ENCODE measurements at regions not wholly inside any gene's neighbourhood (a gene's known extent, or its start where the extent isn't known, plus 50 kb on each side); places are given as distances from the start of the nearest gene placed in this dataset.

DNA sequence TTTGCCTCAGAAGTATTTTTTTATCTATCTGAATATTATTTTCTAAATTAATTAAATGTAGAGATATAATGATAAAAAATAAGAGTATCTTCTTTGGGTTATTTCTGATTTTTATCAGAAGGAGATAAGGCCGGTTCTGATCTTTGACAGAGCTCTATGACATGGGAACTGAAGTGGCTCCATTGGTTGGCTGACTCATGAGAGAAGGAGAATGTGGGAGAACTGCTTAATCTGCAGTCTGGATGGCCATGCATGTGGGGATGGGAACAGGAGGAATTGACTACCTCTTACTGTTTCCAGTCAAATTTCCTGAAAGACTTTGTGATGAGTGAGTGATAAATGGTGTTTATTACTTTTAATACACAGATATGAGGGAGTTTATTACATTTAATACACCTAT is 155.8 kb upstream of the ATP2B1 start:
- no peak for DNase-seq

DNA sequence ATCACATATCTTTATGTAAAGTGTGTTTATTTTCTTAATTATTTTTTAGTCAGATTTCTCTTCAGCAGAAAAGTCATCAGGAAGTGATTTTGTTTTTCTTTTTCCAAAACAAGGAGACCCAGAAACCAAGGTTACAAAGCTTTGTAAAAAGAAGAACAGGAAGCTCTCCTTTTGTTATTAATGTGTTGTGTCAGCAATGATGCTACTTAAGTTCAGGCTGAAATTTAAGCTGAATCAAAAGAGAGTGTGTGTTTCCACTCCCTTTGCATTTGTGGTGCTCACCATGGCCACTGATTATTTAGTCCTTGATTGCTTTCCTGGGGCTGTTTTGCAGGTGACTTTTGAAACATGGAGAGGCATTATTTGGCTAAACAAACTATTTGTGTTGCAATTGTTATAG is 155.3 kb upstream of the ATP2B1 start:
- no peak for DNase-seq

DNA sequence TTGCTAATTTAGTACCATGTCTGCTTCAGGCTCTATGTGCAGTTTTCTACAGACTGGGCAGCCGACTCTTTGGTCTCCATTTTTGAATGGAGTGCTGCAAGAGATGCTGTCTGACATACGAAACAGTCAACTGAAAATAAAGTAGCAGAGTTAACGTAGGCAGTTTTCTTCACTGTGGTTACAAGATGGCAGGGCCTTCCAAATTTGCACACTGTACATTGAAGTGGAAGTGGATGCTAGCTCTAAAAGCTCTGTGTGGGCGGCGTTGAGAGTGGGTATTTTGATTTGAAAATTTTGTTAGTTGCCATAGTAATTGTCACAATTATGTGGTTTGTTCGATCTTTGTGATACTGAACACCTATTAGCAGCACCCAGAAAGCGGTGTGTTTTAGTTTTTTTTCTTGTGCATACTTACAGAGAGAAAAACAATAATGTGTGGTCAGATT is 154.9 kb upstream of the ATP2B1 start:
- peak; percentile 41 for DNase-seq

DNA sequence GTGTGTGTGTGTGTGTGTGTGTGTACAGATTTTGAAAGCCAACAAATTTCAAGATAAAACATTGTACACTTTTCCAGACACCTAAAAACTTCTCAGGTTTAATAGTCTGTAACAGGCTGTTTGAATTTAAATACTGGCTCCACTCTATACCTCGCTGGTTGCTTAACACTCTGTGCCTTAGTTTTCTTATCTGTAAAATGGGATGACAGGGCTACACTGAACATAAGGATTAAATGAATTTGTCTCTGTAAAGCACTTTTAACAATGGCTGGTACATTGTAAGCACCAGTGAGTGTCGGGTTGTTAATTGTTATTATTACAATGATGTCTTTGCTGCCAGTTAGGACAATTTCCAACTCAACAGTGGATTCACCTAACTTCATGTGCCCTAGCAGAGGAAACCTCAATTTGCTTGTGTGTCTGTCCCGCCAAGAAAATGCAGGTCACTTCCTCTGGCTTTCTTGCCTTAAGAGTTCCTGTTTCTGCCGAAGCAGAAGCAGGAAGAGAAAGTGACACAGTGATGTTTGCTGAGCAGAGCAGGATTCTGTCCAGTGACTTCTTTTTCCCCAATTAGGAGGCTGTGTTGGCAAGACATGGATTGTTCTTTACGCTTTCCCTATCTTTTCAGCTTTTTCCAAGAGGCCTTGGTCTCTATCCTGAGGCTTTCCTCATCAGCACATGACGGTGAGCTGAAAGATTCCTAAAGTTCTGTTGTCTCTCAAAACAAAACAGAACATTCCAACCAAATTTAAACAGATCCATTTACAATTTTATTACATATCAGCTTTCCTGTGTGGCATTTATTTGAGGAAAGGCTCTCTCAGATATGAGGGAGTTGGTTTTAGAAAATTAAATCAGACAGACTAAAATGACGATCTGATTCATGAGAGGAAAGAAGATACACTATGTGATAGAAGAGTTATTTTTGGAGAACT is 154.1 kb upstream of the ATP2B1 start:
- no peak for DNase-seq

DNA sequence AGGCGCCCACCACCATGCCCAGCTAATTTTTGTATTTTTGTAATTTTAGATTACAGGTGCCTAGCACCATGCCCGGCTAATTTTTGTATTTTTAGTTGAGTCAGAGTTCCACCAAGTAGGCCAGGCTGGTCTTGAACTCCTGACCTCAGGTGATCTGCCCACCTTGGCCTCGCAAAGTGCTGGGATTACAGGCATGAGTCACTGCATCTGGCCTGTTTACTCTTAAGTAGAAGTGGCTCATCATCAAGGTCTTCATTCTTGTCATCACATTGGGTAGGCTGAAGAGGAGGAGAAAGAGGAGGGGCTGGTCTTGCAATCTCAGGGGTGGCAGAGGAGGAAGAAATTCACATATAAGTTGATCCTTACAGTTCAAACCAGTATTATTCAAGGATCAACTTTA is 152.4 kb upstream of the ATP2B1 start:
- DNase-seq, result no peak

DNA sequence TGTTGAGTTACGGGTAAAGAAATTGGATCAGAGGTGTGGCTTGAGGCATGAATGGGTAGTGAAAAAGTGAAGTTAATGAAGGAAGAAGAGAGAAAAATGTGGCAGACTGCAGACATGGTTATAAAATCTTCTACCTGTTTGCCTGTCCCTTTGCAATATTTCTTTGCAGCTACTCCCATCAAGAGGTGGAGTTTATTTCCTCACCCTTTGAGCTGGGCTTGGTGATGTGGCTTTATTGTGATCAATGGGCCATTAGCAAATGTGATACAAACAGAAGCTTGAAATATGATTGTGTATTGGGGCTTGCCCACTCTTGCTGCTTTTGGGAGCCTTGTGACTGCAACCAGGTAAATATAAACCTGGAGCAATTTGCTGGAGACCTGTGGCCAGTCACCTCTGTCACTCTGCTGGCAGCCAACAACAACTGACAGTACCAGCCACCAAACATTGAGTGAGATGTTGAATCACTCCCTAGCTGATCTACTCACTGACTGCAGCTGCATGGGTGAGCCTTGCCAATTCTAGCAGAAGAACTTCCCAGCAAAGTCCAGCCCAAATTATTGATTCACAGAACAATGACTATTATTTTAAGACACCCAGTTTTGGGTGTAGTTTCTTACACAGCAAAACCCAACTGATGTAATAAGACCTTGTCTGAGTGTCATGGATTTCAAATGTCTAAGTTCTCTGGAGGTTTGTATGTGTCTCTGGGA is 151.0 kb upstream of the ATP2B1 start:
- no peak for DNase-seq

DNA sequence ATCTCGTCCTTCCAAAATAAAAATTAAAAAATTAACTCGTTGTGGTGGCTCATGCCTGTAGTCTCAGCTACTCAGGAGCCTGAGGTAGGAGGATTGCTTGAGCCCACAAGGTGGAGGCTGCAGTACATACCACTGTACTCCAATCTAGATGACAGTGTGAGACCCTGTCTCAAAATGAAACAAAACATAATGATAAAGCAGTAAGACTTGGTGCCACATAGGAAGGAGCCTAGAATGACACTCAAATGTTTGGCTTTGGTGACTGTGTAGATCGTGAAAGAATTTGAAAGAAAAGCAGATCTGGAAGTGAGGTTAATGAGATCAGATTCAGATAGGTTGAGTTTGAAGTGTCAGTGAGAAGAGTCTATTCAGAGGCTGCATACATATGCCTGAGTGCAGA is 150.1 kb upstream of the ATP2B1 start:
- no peak for DNase-seq

DNA sequence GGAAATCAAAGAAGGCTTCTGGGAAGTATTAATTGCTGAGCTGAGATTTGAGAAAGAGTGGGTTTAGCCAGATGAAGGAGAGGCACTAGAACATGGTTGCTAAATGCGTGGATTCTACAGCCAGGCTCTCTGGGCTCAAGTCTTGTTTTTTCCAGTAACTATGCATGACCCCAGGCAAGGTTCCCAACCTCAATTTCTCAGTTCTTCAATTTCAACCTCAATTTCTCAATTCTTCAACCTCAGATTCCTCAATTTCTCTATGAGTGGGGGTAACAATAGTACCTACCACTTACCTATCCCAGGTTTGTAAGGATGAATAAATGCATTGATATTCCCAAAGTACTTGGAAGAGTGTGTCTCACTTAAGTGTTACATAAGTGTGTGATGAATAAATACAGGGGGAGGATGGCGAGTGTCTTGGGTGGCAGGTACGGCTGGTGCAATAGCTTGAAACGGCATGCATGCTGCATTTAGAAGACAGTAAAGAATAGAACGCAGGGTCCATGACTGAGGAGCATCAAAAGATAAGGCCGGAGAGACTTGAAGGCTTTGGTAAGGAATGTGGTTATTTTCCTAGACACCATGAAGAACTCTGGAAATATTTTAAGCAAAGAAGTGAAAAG is 149.1 kb upstream of the ATP2B1 start:
- no peak for DNase-seq

DNA sequence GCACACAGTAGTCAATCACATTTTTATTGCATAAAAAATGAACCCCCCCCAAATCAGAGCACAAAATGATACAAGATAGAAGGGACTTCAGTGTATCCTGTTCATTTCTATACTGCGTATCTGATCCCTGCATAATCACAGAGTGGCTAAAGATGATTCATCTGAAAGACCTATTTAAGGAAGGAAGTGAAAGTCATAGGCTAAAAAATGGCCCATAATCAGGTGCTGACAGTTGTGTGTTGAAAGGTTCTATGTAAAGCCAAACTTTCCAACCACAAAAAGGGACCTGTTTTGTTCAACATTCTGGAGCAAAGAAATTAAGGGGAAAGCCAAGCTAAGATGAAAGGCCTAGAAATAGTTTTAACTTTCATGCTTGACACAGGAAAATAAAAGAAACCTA is 147.8 kb upstream of the ATP2B1 start:
- DNase-seq, result no peak

DNA sequence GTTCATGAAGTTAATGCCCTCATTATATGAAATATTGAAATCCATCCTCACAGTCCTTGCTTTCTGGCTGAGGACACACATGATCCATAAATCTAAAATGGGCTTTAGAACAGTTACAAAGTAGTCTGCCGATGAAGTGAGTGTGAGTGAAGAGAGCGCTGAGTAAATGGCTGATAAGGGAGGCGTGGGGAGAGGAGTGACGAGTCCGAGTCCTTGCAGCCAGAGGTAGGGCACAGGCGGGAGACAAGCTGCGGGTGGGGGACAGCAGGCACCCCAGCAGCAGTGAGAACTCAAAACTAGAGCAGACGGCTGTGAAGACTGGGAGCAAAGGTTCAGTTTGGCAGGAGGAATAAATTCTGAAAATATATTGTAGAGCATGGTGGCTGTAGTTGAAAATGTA is 140.1 kb upstream of the ATP2B1 start:
- no peak for DNase-seq

DNA sequence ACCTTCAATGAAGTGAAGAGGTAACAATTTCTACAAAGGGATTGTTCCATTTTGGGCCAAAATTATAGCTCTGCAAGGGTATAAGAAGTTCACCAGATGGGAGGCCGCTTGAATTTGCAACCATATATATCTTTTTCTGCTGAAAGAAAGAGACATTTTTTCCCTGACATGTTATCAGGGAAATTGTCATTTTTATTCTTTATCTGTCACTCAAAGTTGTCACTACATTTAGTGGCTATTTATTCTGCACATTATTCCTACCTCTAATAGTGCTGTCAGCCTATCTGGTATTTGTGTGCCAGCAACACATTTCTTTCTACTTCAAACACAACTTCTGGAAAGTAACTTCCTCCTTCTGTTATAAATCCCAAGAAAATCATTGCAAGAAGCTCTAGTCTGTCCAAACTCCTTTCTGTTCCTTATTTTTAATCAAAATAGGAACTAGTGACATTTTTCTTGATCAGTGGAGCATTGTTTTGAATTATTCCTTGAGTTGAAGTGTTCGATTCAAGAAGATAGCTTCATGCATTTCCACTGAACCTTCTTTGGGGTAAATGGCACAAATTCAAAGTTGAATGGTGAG is 137.9 kb upstream of the ATP2B1 start:
- no peak for DNase-seq

DNA sequence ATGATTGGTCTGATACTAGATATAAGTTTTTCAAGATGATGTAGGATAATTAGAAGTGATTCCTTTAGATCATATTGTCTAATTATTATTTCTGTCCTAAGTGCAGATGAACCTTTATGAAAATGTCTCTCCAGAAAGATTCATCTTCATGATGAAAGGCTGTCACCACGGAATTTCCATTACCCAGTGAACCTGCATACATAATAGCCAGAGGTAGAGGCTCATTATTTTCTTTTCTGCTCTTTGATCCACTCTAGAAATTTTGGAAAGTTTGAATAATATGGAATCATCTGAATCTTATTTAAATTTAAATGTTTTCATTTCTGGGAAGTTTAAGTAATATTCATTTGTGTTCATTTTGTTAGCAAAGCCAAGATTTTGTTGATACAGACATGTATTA is 137.1 kb upstream of the ATP2B1 start:
- DNase-seq, result no peak

DNA sequence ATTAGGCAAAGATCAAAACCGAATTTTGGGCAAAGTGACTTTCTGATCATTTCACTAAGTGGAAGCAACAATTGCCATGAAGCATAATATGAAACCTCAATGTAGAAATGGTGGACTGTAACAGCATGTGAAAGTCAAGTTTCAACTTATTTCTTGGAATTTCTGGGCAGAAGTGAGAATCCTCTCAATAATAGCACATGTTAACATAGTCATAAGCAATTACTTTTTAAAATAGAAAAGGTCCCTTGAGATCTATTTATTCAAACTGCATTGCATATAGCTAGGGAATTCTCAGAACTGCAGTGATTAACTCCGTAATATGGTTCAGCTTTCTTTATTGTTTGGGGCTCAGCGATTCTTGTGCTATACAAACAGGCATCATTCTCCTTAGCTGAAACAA is 136.7 kb upstream of the ATP2B1 start:
- DNase-seq, result no peak

DNA sequence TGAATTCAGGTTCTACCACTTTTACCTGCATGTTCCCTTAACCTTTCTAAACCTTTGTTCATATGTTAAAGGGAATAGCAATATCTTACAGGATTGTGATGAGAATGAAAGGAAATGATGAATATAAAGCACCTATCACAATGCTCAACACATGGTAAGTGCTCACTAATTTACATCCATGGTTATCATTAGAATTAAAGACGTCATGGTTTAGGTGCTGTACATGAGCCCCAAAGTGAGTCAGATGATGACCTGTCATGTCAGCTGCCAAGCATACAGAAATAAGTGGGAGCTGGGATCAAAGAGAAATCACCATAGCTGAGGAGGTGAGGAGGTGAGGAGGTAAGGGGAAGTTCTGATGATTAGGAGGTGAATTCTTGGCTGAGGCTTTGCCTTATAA is 135.9 kb upstream of the ATP2B1 start:
- no peak for DNase-seq

DNA sequence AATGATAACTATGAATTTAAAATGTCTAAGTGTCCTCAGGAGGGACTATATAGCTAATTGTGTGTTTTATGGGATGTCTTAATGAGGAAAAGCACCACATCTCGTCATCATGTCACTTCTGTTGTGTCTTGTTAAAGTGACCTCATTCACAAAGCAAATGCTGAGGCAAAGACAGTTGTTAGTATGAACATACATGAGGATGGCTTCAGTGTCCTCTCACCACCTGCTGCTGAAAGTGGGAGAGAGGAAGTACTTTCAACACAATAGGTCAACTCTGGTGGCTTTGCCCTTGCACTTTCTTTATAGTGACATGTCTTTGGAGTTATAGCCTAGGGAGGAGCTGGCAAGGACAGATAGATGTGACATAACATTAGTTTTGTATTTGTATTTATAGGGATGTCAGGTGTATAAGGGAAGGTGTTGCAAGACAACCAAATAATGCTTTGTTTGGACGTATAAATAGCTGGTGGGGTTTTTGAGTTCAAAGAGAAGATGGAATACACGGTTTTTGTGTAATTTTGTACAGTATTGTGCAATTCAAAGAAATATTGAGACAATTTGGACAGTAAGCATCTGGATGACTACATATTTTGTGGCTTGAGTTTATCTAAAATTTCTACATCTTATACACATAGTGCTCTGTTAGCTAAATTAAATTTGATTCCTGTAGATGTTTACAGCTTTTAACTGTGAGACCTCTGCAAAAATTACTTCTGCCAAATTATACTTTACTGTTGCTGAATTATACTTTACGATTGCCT is 131.7 kb upstream of the ATP2B1 start:
- no peak for DNase-seq

DNA sequence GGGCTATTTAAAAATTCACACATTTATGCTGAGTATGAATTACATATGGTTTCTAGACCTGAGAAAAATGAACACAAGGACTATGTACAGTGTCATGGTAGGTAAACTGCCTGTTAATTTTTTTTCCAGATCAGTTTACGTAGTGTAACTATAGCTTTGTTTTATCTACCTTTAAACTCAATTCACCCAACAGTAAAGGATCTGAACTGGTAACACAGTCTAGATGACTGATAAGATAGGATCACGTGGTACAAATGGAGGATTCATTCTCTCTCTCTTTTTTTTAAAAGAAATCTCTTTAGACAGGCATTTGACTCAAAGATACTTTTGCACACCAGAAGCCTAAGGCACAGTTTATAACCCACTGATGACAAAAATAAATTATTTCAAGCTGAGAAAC is 130.8 kb upstream of the ATP2B1 start:
- no peak for DNase-seq

DNA sequence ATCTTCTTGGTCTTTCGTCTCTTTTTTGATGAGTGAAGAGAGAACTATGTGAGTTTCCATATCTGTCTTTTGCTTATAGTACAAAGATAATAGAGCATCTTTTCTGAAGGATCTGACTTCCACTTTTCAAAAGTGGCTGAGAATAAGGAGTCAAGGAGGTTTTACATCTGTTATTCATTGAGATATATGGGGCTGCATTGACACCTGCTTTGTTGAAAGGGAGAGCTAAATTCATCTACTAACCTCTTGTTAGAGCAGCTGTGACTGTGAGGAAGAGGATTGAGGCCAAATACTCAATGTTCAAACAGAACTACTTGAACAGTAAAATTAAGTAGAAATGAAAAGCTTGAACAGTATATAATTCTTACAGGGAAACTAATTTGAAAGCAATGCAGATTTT is 130.2 kb upstream of the ATP2B1 start:
- DNase-seq, result no peak

DNA sequence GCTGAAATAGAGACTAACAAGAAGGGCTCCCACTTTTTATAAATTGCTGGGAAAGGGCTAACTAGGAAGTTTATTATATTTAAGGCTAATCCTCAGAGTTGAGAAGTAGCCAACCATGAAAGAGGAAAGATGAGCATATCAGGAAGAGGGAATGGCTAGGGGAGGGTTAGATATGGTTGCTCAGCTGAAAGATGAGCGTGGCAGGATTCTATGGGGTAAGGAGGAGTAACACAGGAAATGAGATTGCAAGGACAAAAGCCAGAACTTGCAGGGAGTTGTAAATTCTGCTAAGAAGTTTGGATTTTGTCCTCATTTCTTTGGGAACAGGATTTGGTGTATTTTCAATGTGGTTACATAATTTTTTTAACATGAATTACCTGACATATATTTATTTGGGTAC is 127.4 kb upstream of the ATP2B1 start:
- no peak for DNase-seq

DNA sequence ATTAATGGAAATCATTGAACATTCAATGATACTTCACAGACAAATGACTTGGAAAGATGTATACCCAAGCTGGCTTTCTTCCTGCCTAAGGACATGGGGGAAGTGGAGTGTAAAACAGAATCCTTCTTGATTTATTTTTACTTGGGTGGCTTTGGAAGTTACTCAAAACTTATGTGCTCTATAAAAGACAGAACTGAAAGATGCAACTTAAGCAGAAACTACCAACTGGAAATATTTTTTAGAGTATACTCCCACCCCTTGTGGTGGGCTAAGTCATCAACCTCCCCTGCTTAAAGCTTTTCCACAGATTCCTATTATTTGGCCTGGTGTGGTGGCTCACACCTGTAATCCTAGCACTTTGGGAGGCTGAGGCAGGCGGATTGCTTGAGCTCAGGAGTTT is 126.0 kb upstream of the ATP2B1 start:
- no peak for DNase-seq

DNA sequence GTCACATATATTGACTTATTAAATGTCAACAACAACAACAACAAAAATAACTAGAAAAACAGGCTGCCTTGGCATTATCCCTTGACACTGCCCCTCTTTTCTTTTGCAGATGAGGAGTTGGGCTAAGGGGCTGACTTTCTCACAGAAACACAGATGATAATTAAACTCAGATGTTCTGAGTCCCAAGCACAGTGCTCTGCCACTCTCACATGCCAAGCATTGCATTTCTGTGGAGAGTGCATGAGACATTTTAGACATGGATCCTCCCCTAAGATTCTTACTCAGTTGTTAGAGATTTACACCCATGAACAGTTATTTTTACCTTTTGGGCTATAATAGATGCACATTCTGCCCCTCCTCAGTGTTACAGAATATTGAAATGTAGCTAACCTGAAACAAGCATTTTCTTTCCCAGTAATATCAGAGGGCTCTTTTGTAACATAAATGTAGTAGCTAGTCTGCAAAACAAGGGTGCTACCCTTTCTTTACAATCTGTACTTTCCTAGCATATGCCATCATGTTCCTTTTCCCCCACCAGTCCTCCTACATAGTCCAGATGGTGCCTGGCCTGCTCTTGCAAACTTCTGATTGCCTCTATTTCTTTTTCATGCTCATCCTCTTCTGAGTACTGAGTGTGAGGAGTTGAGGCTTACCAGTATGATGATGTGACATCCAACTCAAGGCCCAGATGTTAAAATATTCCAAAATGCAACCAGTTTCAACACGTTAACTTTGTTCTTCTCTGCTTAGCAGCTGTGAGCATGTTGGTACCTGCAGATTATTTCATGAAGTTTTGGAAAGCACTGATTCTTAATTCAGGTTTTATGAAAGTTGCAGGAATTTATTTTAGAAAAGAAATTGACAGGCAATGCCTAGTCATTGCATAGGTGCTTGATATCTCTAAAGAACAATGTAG is 125.0 kb upstream of the ATP2B1 start:
- DNase-seq, result no peak

DNA sequence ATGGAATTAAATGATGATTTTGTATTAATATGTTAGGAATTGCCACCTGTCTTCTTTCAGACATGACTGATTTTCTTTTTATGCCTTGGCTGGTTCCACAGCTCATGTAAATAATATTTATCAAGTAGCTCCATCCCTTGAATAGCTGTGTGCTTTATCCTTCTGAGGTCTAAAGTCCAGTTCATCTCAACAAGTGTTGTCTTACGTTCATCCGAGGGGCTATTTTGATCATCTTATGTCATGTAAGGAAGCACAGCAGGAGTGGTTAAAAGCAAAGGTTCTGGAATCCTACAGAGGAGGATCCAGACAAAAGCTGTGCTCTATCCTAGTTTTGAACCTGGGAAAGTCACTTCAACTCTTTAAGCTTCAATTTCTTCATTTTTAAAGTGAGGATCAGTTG is 123.7 kb upstream of the ATP2B1 start:
- DNase-seq, result no peak
